IMR-90 (cell line): ENCODE measurements at regions not wholly inside any gene's neighbourhood (a gene's known extent, or its start where the extent isn't known, plus 50 kb on each side); places are given as distances from the start of the nearest gene placed in this dataset.

ENCODE experiments used
- CTCF ChIP-seq: conservative IDR thresholded peaks from 2 replicates; pipeline ENCODE4 v1.5.1; 2012; ENCODE audit warnings: mild to moderate bottlenecking, low read depth, low read length, improper control_type of control experiment
- MAFK ChIP-seq: IDR thresholded peaks from 2 replicates; pipeline ENCODE4 v1.6.1; 2012; ENCODE audit warnings: low read depth, low read length, improper control_type of control experiment

DNA sequence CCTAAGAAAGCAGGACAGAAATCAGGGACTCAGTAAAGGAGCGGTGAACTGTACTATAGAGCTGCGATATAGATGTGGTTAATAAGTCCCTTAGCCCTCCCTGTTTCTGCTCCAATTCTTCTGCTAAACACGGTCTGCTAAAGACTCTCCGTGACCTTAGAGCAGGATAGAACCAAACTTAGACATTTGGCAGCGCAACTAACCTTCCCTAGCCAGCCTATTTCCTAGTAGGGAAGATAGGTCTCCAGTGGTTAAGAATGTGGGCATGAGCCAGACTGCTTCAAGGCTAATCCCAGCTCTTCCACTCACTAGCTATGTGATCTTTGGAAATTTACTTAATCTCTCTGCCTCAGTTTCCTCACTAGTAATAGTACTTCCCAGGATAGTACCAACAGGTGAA lies 193.6 kb upstream of the IL12A start:
- no peak for TF ChIP-seq MAFK
- TF ChIP-seq CTCF, result no peak
